Motor neuron (in vitro differentiated cells): ENCODE measurements at regions not wholly inside any gene's neighbourhood (a gene's known extent, or its start where the extent isn't known, plus 50 kb on each side); places are given as distances from the start of the nearest gene placed in this dataset.

Experiments
- ATAC-seq, 8 experiments: fragments of 200-7000 bp; cut with Tn5 transposase; replicated peaks in 6 of 8; 2 replicates each; pipeline ENCODE4 v1.8.0; 2021; ENCODE audit warnings: mild to moderate bottlenecking in 8 of 8, moderate library complexity in 8 of 8
- H3K27ac ChIP-seq, 2 donors: fragments of 250-450 bp; sonication (Bioruptor Pico); 2 replicates each; pipeline ENCODE4 v1.9.0; 2021; ENCODE audit warnings: antibody characterized with exemption in 2 of 2, mild to moderate bottlenecking in 2 of 2, moderate library complexity in 1 of 2
- H3K4me1 ChIP-seq, 2 donors: fragments of 250-450 bp; sonication (Bioruptor Pico); replicated peaks in 1 of 2; 2 replicates each; pipeline ENCODE4 v1.6.1; 2021; ENCODE audit warnings: antibody characterized with exemption in 2 of 2, mild to moderate bottlenecking in 2 of 2, moderate library complexity in 1 of 2
- H3K4me3 ChIP-seq, 5 donors: fragments of 250-450 bp; sonication (Bioruptor Pico); 2 replicates each; pipeline ENCODE4 v1.9.0; 2021; ENCODE audit warnings: antibody characterized with exemption in 5 of 5, mild to moderate bottlenecking in 5 of 5, moderate library complexity in 4 of 5
- WGBS, 10 experiments: fragments of 450-650 bp; shearing (Covaris generic); methylation state at CpG; one replicate each; pipeline ENCODE4 v1.0.0; 2022; 5-methylcytosine and 5-hydroxymethylcytosine counted together
- in situ Hi-C, 9 experiments: fragments of 400-800 bp; cut with MboI; loops; one replicate each; pipeline ENCODE4 v1.15.0; 2021; ENCODE audit warnings: low sequenced_read_pairs in 9 of 9, low pct_unique_long_range_greater_than_20kb in 2 of 9; ENCODE audit not compliant: unreplicated experiment in 9 of 9

- Histone ChIP-seq H3K4me3 (no peak overlapping the region), H3K4me1 (peaks cover 24 to 27% of the 10 kb centered on the region in 2 donors), H3K27ac (no peak overlapping the region)
- 10 to 100% (median 71%) methylated on average over 1 to 2 of the region's 2 CpGs; no CpG with 5 or more reads in 2 of the 10 experiments for WGBS, 10 experiments
- no peak for ATAC-seq
- in situ Hi-C loops: no loop called here
Observed at GRCh38 chr10:120975868-120976225, 124.7 kb downstream of the WDR11 start.

GRCh38 chr10:120977897-120978296 is 126.7 kb downstream of the WDR11 start:
- no peak for ATAC-seq
- in situ Hi-C loops: no loop called here
- H3K27ac ChIP-seq: no peak overlapping the region
- WGBS, 10 experiments: 33 to 93% (median 54%) methylated on average over 2 to 6 of the region's 6 CpGs; no CpG with 5 or more reads in 2 of the 10 experiments
- H3K4me1 ChIP-seq: peaks cover 28 to 36% of the 10 kb centered on the region in 2 donors
- H3K4me3 ChIP-seq: no peak overlapping the region

GRCh38 chr10:120978589-120979252 is 127.6 kb downstream of the WDR11 start:
- Histone ChIP-seq H3K4me3 (peak overlapping the region; percentile 29 to 34 (median 30)), H3K27ac (peak overlapping the region; percentile 58 to 68), H3K4me1 (peaks cover 28 to 40% of the 10 kb centered on the region in 2 donors)
- in situ Hi-C loops: no loop called here
- ATAC-seq: peak in 6 of 8 experiments; percentile 10 to 37 (median 15)
- WGBS, 10 experiments: 0 to 55% (median 5%) methylated on average over 1 to 8 of the region's 15 CpGs; no CpG with 5 or more reads in 1 of the 10 experiments

GRCh38 chr10:120979435-120980278 is 128.5 kb downstream of the WDR11 start:
- in situ Hi-C loops: no loop called here
- 0 to 16% (median 1%) methylated on average over 4 to 16 of the region's 68 CpGs; no CpG with 5 or more reads in 6 of the 10 experiments for WGBS, 10 experiments
- H3K4me3 ChIP-seq: peak overlapping the region; percentile 29 to 34 (median 30)
- peaks cover 28 to 40% of the 10 kb centered on the region in 2 donors for H3K4me1 ChIP-seq
- H3K27ac ChIP-seq: peak overlapping the region; percentile 58 to 68
- ATAC-seq: peak; percentile 48 to 90 (median 86)

- ATAC-seq: no peak
- WGBS, 10 experiments: 0 to 83% (median 66%) methylated on average over 1 to 12 of the region's 18 CpGs
- H3K27ac ChIP-seq: peak overlapping the region; percentile 56 to 57
- H3K4me3 ChIP-seq: peak overlapping the region in 2 of 5 donors; percentile 29 to 34
- H3K4me1 ChIP-seq: peaks cover 28 to 40% of the 10 kb centered on the region in 2 donors
- in situ Hi-C loops: no loop called here
Observed at GRCh38 chr10:120980279-120981255, 129.4 kb downstream of the WDR11 start.

- ATAC-seq: no peak
- Histone ChIP-seq H3K4me3 (no peak overlapping the region), H3K27ac (no peak overlapping the region), H3K4me1 (peaks cover 28 to 40% of the 10 kb centered on the region in 2 donors)
- in situ Hi-C loops: no loop called here
- WGBS, 10 experiments: 10 to 96% (median 76%) methylated on average over 1 to 6 of the region's 8 CpGs; no CpG with 5 or more reads in 1 of the 10 experiments
Observed at GRCh38 chr10:120981601-120982391, 130.6 kb downstream of the WDR11 start.

- Histone ChIP-seq H3K4me1 (peaks cover 28 to 39% of the 10 kb centered on the region in 2 donors), H3K4me3 (no peak overlapping the region), H3K27ac (no peak overlapping the region)
- in situ Hi-C loops: no loop called here
- 18 to 100% (median 91%) methylated on average over 1 to 2 of the region's 3 CpGs for WGBS, 10 experiments
- no peak for ATAC-seq
Observed at GRCh38 chr10:120982507-120982906, 131.3 kb downstream of the WDR11 start.

GRCh38 chr10:120983721-120984120 is 132.6 kb downstream of the WDR11 start:
- in situ Hi-C loops: no loop called here
- WGBS, 10 experiments: no CpG with 5 or more reads among the region's 2 CpGs
- Histone ChIP-seq H3K4me1 (peaks cover 17 to 27% of the 10 kb centered on the region in 2 donors), H3K27ac (no peak overlapping the region), H3K4me3 (no peak overlapping the region)
- ATAC-seq: no peak

GRCh38 chr10:120984221-120984620 is 133.1 kb downstream of the WDR11 start:
- 100% methylated on average over 3 of the region's 4 CpGs; no CpG with 5 or more reads in 9 of the 10 experiments for WGBS, 10 experiments
- no peak overlapping the region for H3K4me3 ChIP-seq
- in situ Hi-C loops: no loop called here

GRCh38 chr10:120987359-120987758 is 136.2 kb downstream of the WDR11 start:
- Histone ChIP-seq H3K4me1 (peaks cover 0 to 3% of the 10 kb centered on the region in 2 donors), H3K4me3 (no peak overlapping the region), H3K27ac (no peak overlapping the region)
- 50 to 100% (median 95%) methylated on average over 1 to 2 of the region's 2 CpGs; no CpG with 5 or more reads in 6 of the 10 experiments for WGBS, 10 experiments
- ATAC-seq: no peak
- in situ Hi-C loops: no loop called here

More at GRCh38 chr10:120984221-120984620, 133.1 kb downstream of the WDR11 start:
- Histone ChIP-seq H3K27ac (no peak overlapping the region), H3K4me1 (peaks cover 14 to 24% of the 10 kb centered on the region in 2 donors)
- no peak for ATAC-seq

GRCh38 chr10:120988751-120989150 is 137.6 kb downstream of the WDR11 start:
- no peak overlapping the region for H3K27ac ChIP-seq
- no peak for ATAC-seq
- no peaks in the 10 kb centered on the region for H3K4me1 ChIP-seq
- in situ Hi-C loops: no loop called here
- no peak overlapping the region for H3K4me3 ChIP-seq
- WGBS, 10 experiments: 20 to 100% (median 60%) methylated on average over 1 to 2 of the region's 3 CpGs; no CpG with 5 or more reads in 3 of the 10 experiments

- no peak for ATAC-seq
- in situ Hi-C loops: no loop called here
- Histone ChIP-seq H3K27ac (no peak overlapping the region), H3K4me1 (no peaks in the 10 kb centered on the region), H3K4me3 (no peak overlapping the region)
- WGBS, 10 experiments: 0 to 100% (median 77%) methylated on average over 1 to 2 of the region's 2 CpGs; no CpG with 5 or more reads in 6 of the 10 experiments
Observed at GRCh38 chr10:120989279-120989678, 138.1 kb downstream of the WDR11 start.
